ENCODE measurements at regions not wholly inside any gene's neighbourhood (a gene's known extent, or its start where the extent isn't known, plus 50 kb on each side); places are given as distances from the start of the nearest gene placed in this dataset.

- TF ChIP-seq POLR2AphosphoS5 (IDR thresholded peaks at IDR 0.05): no peak
- TF ChIP-seq EP300 (IDR thresholded peaks at IDR 0.05): no peak
- TF ChIP-seq POLR2A (IDR thresholded peaks at IDR 0.05): no peak
- TF ChIP-seq CTCF (IDR thresholded peaks at IDR 0.05): no peak
- Histone ChIP-seq H3K36me3 (no peaks in the 10 kb centered on the region), H3K27me3 (peaks cover 79% of the 10 kb centered on the region), H3K4me3 (no peak overlapping the region), H3K27ac (no peak overlapping the region), H3K4me1 (no peaks in the 10 kb centered on the region), H3K9me3 (no peaks in the 10 kb centered on the region)
- no peak for ATAC-seq
- 28 to 47% methylated on average over 5 to 10 of the region's 11 CpGs for WGBS, 2 donors (ENCODE audit: low coverage in 1 of 2)
These were observed 114.8 kb upstream of the ATP2B2 start for GRCh38 chr3:10619989-10620832.

GRCh38 chr3:10620833-10621082, 115.4 kb upstream of the ATP2B2 start:
- H3K9me3 ChIP-seq: no peaks in the 10 kb centered on the region
- no peak overlapping the region for H3K27ac ChIP-seq
- H3K27me3 ChIP-seq: peaks cover 78% of the 10 kb centered on the region
- 28% methylated on average over 2 of the region's 2 CpGs; no CpG with 5 or more reads in 1 of the 2 donors for WGBS, 2 donors (ENCODE audit: low coverage in 1 of 2)
- H3K36me3 ChIP-seq: no peaks in the 10 kb centered on the region
- no peak for ATAC-seq
- H3K4me1 ChIP-seq: no peaks in the 10 kb centered on the region
- TF ChIP-seq POLR2A (IDR thresholded peaks at IDR 0.05): no peak
- TF ChIP-seq CTCF (IDR thresholded peaks at IDR 0.05): no peak
- no peak for TF ChIP-seq EP300 (IDR thresholded peaks at IDR 0.05)
- no peak overlapping the region for H3K4me3 ChIP-seq

GRCh38 chr3:10623578-10624275, 118.3 kb upstream of the ATP2B2 start:
- H3K27me3 ChIP-seq: peaks cover 75% of the 10 kb centered on the region
- TF ChIP-seq EP300 (IDR thresholded peaks at IDR 0.05) (no peak), CTCF (IDR thresholded peaks at IDR 0.05) (no peak), POLR2AphosphoS5 (IDR thresholded peaks at IDR 0.05) (no peak), POLR2A (IDR thresholded peaks at IDR 0.05) (no peak)
- WGBS, 2 donors (ENCODE audit: low coverage in 1 of 2): 66 to 87% methylated on average over 3 to 4 of the region's 4 CpGs
- ATAC-seq: no peak
- no peaks in the 10 kb centered on the region for H3K36me3 ChIP-seq
- H3K27ac ChIP-seq: no peak overlapping the region
- H3K9me3 ChIP-seq: no peaks in the 10 kb centered on the region
- H3K4me3 ChIP-seq: no peak overlapping the region
- no peaks in the 10 kb centered on the region for H3K4me1 ChIP-seq

GRCh38 chr3:10625323-10625722, 119.9 kb upstream of the ATP2B2 start:
- H3K4me1 ChIP-seq: no peaks in the 10 kb centered on the region
- ATAC-seq: no peak
- H3K36me3 ChIP-seq: no peaks in the 10 kb centered on the region
- no peak overlapping the region for H3K4me3 ChIP-seq
- peaks cover 68% of the 10 kb centered on the region for H3K27me3 ChIP-seq
- no peak overlapping the region for H3K27ac ChIP-seq
- WGBS, 2 donors (ENCODE audit: low coverage in 1 of 2): no CpG with 5 or more reads among the region's 9 CpGs
- TF ChIP-seq POLR2A (IDR thresholded peaks at IDR 0.05) (no peak), POLR2AphosphoS5 (IDR thresholded peaks at IDR 0.05) (no peak), CTCF (IDR thresholded peaks at IDR 0.05) (no peak), EP300 (IDR thresholded peaks at IDR 0.05) (no peak)
- H3K9me3 ChIP-seq: no peaks in the 10 kb centered on the region

All from gastroesophageal sphincter (tissue), 4 donors.